Loucy (cell line): ENCODE measurements at regions not wholly inside any gene's neighbourhood (a gene's known extent, or its start where the extent isn't known, plus 50 kb on each side); places are given as distances from the start of the nearest gene placed in this dataset.

Experiments used
- H2AFZ ChIP-seq: fragments of 200-600 bp; sonication (generic); 2 replicates; pipeline ENCODE4 v1.6.0; 2016; ENCODE audit warnings: antibody characterized with exemption, mild to moderate bottlenecking, low read length, moderate library complexity
- H3F3A ChIP-seq: fragments of 200-600 bp; 2 replicates; pipeline ENCODE4 v1.6.0; 2016; ENCODE audit warnings: antibody characterized with exemption, low read depth, mild to moderate bottlenecking
- H3K27me3 ChIP-seq: fragments of 200-600 bp; sonication (generic); 2 replicates; pipeline ENCODE4 v1.6.1; 2014; ENCODE audit warnings: low read length, mild to moderate bottlenecking; ENCODE audit not compliant: insufficient read depth, poor library complexity, severe bottlenecking
- H3K36me3 ChIP-seq: fragments of 200-600 bp; sonication (generic); 2 replicates; pipeline ENCODE4 v1.6.1; 2016; ENCODE audit warnings: low read length; ENCODE audit not compliant: insufficient read depth
- H3K4me1 ChIP-seq: fragments of 200-600 bp; sonication (generic); 2 replicates; pipeline ENCODE4 v1.5.1; 2014; ENCODE audit warnings: low read length, mild to moderate bottlenecking; ENCODE audit not compliant: insufficient read depth, poor library complexity, severe bottlenecking
- H3K4me2 ChIP-seq: fragments of 200-600 bp; sonication (generic); 2 replicates; pipeline ENCODE4 v1.6.0; 2014; ENCODE audit warnings: antibody characterized with exemption, low read length, low read depth, mild to moderate bottlenecking; ENCODE audit not compliant: poor library complexity, severe bottlenecking
- H3K4me3 ChIP-seq: fragments of 200-600 bp; sonication (generic); 2 replicates; pipeline ENCODE4 v1.5.1; 2014; ENCODE audit warnings: low read length, mild to moderate bottlenecking, mixed read lengths; ENCODE audit not compliant: poor library complexity, severe bottlenecking
- H3K79me2 ChIP-seq: fragments of 200-600 bp; sonication (generic); 2 replicates; pipeline ENCODE4 v1.6.1; 2014; ENCODE audit warnings: low read length; ENCODE audit not compliant: insufficient read depth
- H3K9ac ChIP-seq: fragments of 200-600 bp; sonication (generic); 2 replicates; pipeline ENCODE4 v1.6.0; 2014; ENCODE audit warnings: mild to moderate bottlenecking, low read depth, low read length, moderate library complexity; ENCODE audit not compliant: poor library complexity, severe bottlenecking
- H3K9me2 ChIP-seq: fragments of 200-600 bp; sonication (generic); replicated peaks from 2 replicates; pipeline ENCODE4 v1.6.1; 2016; ENCODE audit warnings: low read depth, low read length, mixed read lengths
- H3K9me3 ChIP-seq: fragments of 200-600 bp; sonication (generic); 2 replicates; pipeline ENCODE4 v1.6.1; 2014; ENCODE audit warnings: mild to moderate bottlenecking, antibody characterized with exemption, low read length, low read depth; ENCODE audit not compliant: insufficient read depth
- H4K20me1 ChIP-seq: fragments of 200-600 bp; sonication (generic); 2 replicates; pipeline ENCODE4 v1.6.0; 2014; ENCODE audit warnings: antibody characterized with exemption, low read length, mild to moderate bottlenecking; ENCODE audit not compliant: insufficient read depth, poor library complexity, severe bottlenecking
- CTCF ChIP-seq: fragments of 200-600 bp; sonication (generic); conservative IDR thresholded peaks from 2 replicates; pipeline ENCODE4 v1.5.1; 2014; ENCODE audit warnings: mild to moderate bottlenecking, antibody characterized with exemption, low read length
- EZH2phosphoT487 ChIP-seq: fragments of 200-600 bp; IDR thresholded peaks from 2 replicates; pipeline ENCODE4 v1.6.1; 2018; ENCODE audit warnings: antibody characterized with exemption, mild to moderate bottlenecking, moderate library complexity, borderline replicate concordance

GRCh38 chr1:234530672-234531071, 51.7 kb upstream of the TARBP1 start:
- Histone ChIP-seq H3K4me2 (no peak overlapping the region), H3K9me2 (no peaks in the 10 kb centered on the region), H3K9ac (no peak overlapping the region), H3K4me3 (no peak overlapping the region), H3K79me2 (no peaks in the 10 kb centered on the region), H2AFZ (no peak overlapping the region), H3K4me1 (peaks cover 27% of the 10 kb centered on the region), H4K20me1 (no peaks in the 10 kb centered on the region), H3K36me3 (no peaks in the 10 kb centered on the region), H3K27me3 (no peaks in the 10 kb centered on the region), H3K9me3 (no peaks in the 10 kb centered on the region), H3F3A (no peaks in the 10 kb centered on the region)
- no peak for TF ChIP-seq EZH2phosphoT487
- no peak for TF ChIP-seq CTCF

- peaks cover 35% of the 10 kb centered on the region for H3K4me1 ChIP-seq
- H2AFZ ChIP-seq: no peak overlapping the region
- H3K9me2 ChIP-seq: no peaks in the 10 kb centered on the region
- H3F3A ChIP-seq: no peaks in the 10 kb centered on the region
- no peaks in the 10 kb centered on the region for H3K36me3 ChIP-seq
- H4K20me1 ChIP-seq: no peaks in the 10 kb centered on the region
- H3K4me3 ChIP-seq: no peak overlapping the region
- H3K27me3 ChIP-seq: no peaks in the 10 kb centered on the region
- peak overlapping the region; percentile 32 for H3K4me2 ChIP-seq
- no peaks in the 10 kb centered on the region for H3K79me2 ChIP-seq
- TF ChIP-seq CTCF (no peak), EZH2phosphoT487 (no peak)
- H3K9ac ChIP-seq: no peak overlapping the region
- no peaks in the 10 kb centered on the region for H3K9me3 ChIP-seq
Observed at GRCh38 chr1:234529950-234530237, 50.9 kb upstream of the TARBP1 start.

GRCh38 chr1:234529095-234529949, 50.3 kb upstream of the TARBP1 start:
- Histone ChIP-seq H3K4me1 (peaks cover 40% of the 10 kb centered on the region), H3K36me3 (no peaks in the 10 kb centered on the region), H4K20me1 (no peaks in the 10 kb centered on the region), H3K9me3 (no peaks in the 10 kb centered on the region), H2AFZ (no peak overlapping the region), H3K4me3 (no peak overlapping the region), H3K79me2 (no peaks in the 10 kb centered on the region), H3K9me2 (no peaks in the 10 kb centered on the region), H3K27me3 (no peaks in the 10 kb centered on the region), H3F3A (no peaks in the 10 kb centered on the region), H3K4me2 (peak overlapping the region; percentile 32), H3K9ac (no peak overlapping the region)
- no peak for TF ChIP-seq EZH2phosphoT487
- TF ChIP-seq CTCF: no peak
